ENCODE measurements at regions not wholly inside any gene's neighbourhood (a gene's known extent, or its start where the extent isn't known, plus 50 kb on each side); places are given as distances from the start of the nearest gene placed in this dataset.

GRCh38 chr10:29238523-29239135, 50.2 kb upstream of the LYZL1 start:
- DNase-seq (ENCODE audit: extremely low read depth, low read depth), result no peak

Small RNA genes in the stretch of these regions (small RNA-seq; reads per million reads assigned to genes)
- 0 reads per million in 2 experiments for gene AL355376.1
- 0 to 0.06 reads per million in 2 experiments for gene AL355376.2
- 0 to 0.06 reads per million in 2 experiments for gene RNA5SP308
- 0 reads per million in 2 experiments for gene RNU6-270P
